Loucy (cell line): ENCODE measurements at regions not wholly inside any gene's neighbourhood (a gene's known extent, or its start where the extent isn't known, plus 50 kb on each side); places are given as distances from the start of the nearest gene placed in this dataset.

Experiments used
- H2AFZ ChIP-seq: fragments of 200-600 bp; sonication (generic); 2 replicates; pipeline ENCODE4 v1.6.0; 2016; ENCODE audit warnings: antibody characterized with exemption, mild to moderate bottlenecking, low read length, moderate library complexity
- H3F3A ChIP-seq: fragments of 200-600 bp; 2 replicates; pipeline ENCODE4 v1.6.0; 2016; ENCODE audit warnings: antibody characterized with exemption, low read depth, mild to moderate bottlenecking
- H3K27me3 ChIP-seq: fragments of 200-600 bp; sonication (generic); 2 replicates; pipeline ENCODE4 v1.6.1; 2014; ENCODE audit warnings: low read length, mild to moderate bottlenecking; ENCODE audit not compliant: insufficient read depth, poor library complexity, severe bottlenecking
- H3K36me3 ChIP-seq: fragments of 200-600 bp; sonication (generic); 2 replicates; pipeline ENCODE4 v1.6.1; 2016; ENCODE audit warnings: low read length; ENCODE audit not compliant: insufficient read depth
- H3K4me1 ChIP-seq: fragments of 200-600 bp; sonication (generic); 2 replicates; pipeline ENCODE4 v1.5.1; 2014; ENCODE audit warnings: low read length, mild to moderate bottlenecking; ENCODE audit not compliant: insufficient read depth, poor library complexity, severe bottlenecking
- H3K4me2 ChIP-seq: fragments of 200-600 bp; sonication (generic); 2 replicates; pipeline ENCODE4 v1.6.0; 2014; ENCODE audit warnings: antibody characterized with exemption, low read length, low read depth, mild to moderate bottlenecking; ENCODE audit not compliant: poor library complexity, severe bottlenecking
- H3K4me3 ChIP-seq: fragments of 200-600 bp; sonication (generic); 2 replicates; pipeline ENCODE4 v1.5.1; 2014; ENCODE audit warnings: low read length, mild to moderate bottlenecking, mixed read lengths; ENCODE audit not compliant: poor library complexity, severe bottlenecking
- H3K79me2 ChIP-seq: fragments of 200-600 bp; sonication (generic); 2 replicates; pipeline ENCODE4 v1.6.1; 2014; ENCODE audit warnings: low read length; ENCODE audit not compliant: insufficient read depth
- H3K9ac ChIP-seq: fragments of 200-600 bp; sonication (generic); 2 replicates; pipeline ENCODE4 v1.6.0; 2014; ENCODE audit warnings: mild to moderate bottlenecking, low read depth, low read length, moderate library complexity; ENCODE audit not compliant: poor library complexity, severe bottlenecking
- H3K9me2 ChIP-seq: fragments of 200-600 bp; sonication (generic); replicated peaks from 2 replicates; pipeline ENCODE4 v1.6.1; 2016; ENCODE audit warnings: low read depth, low read length, mixed read lengths
- H3K9me3 ChIP-seq: fragments of 200-600 bp; sonication (generic); 2 replicates; pipeline ENCODE4 v1.6.1; 2014; ENCODE audit warnings: mild to moderate bottlenecking, antibody characterized with exemption, low read length, low read depth; ENCODE audit not compliant: insufficient read depth
- H4K20me1 ChIP-seq: fragments of 200-600 bp; sonication (generic); 2 replicates; pipeline ENCODE4 v1.6.0; 2014; ENCODE audit warnings: antibody characterized with exemption, low read length, mild to moderate bottlenecking; ENCODE audit not compliant: insufficient read depth, poor library complexity, severe bottlenecking
- CTCF ChIP-seq: fragments of 200-600 bp; sonication (generic); conservative IDR thresholded peaks from 2 replicates; pipeline ENCODE4 v1.5.1; 2014; ENCODE audit warnings: mild to moderate bottlenecking, antibody characterized with exemption, low read length
- EZH2phosphoT487 ChIP-seq: fragments of 200-600 bp; IDR thresholded peaks from 2 replicates; pipeline ENCODE4 v1.6.1; 2018; ENCODE audit warnings: antibody characterized with exemption, mild to moderate bottlenecking, moderate library complexity, borderline replicate concordance

GRCh38 chr5:126334760-126335159 lies 88.4 kb upstream of the GRAMD2B start:
- TF ChIP-seq EZH2phosphoT487 (no peak), CTCF (no peak)
- no peak overlapping the region for H3K9ac ChIP-seq
- no peaks in the 10 kb centered on the region for H3K36me3 ChIP-seq
- no peak overlapping the region for H2AFZ ChIP-seq
- H3K79me2 ChIP-seq, result no peaks in the 10 kb centered on the region
- no peaks in the 10 kb centered on the region for H3K9me2 ChIP-seq
- no peaks in the 10 kb centered on the region for H3F3A ChIP-seq
- H3K4me2 ChIP-seq, result no peak overlapping the region
- H3K4me3 ChIP-seq, result no peak overlapping the region
- H3K27me3 ChIP-seq, result no peaks in the 10 kb centered on the region
- H3K4me1 ChIP-seq, result no peaks in the 10 kb centered on the region
- H3K9me3 ChIP-seq, result no peaks in the 10 kb centered on the region
- H4K20me1 ChIP-seq, result no peaks in the 10 kb centered on the region

GRCh38 chr5:126335886-126336285 lies 87.3 kb upstream of the GRAMD2B start:
- H3K9ac ChIP-seq, result no peak overlapping the region
- H3K79me2 ChIP-seq, result no peaks in the 10 kb centered on the region
- H3K9me3 ChIP-seq, result no peaks in the 10 kb centered on the region
- TF ChIP-seq EZH2phosphoT487, result no peak
- no peak for TF ChIP-seq CTCF
- H3K4me1 ChIP-seq, result no peaks in the 10 kb centered on the region
- H3K4me2 ChIP-seq, result no peak overlapping the region
- H4K20me1 ChIP-seq, result no peaks in the 10 kb centered on the region
- no peak overlapping the region for H2AFZ ChIP-seq
- H3K4me3 ChIP-seq, result no peak overlapping the region
- H3K36me3 ChIP-seq, result no peaks in the 10 kb centered on the region
- no peaks in the 10 kb centered on the region for H3F3A ChIP-seq
- H3K9me2 ChIP-seq, result no peaks in the 10 kb centered on the region
- no peaks in the 10 kb centered on the region for H3K27me3 ChIP-seq

- no peaks in the 10 kb centered on the region for H3K4me1 ChIP-seq
- no peaks in the 10 kb centered on the region for H3K9me3 ChIP-seq
- no peak overlapping the region for H3K9ac ChIP-seq
- TF ChIP-seq CTCF (no peak), EZH2phosphoT487 (no peak)
- no peaks in the 10 kb centered on the region for H3K27me3 ChIP-seq
- H3K4me3 ChIP-seq, result no peak overlapping the region
- no peaks in the 10 kb centered on the region for H4K20me1 ChIP-seq
- H3K4me2 ChIP-seq, result no peak overlapping the region
- H2AFZ ChIP-seq, result no peak overlapping the region
- H3F3A ChIP-seq, result no peaks in the 10 kb centered on the region
- H3K79me2 ChIP-seq, result no peaks in the 10 kb centered on the region
- H3K36me3 ChIP-seq, result no peaks in the 10 kb centered on the region
- H3K9me2 ChIP-seq, result no peaks in the 10 kb centered on the region
Measured at GRCh38 chr5:126338635-126339034, 84.6 kb upstream of the GRAMD2B start.
